GM21447 (cell line): ENCODE measurements at regions not wholly inside any gene's neighbourhood (a gene's known extent, or its start where the extent isn't known, plus 50 kb on each side); places are given as distances from the start of the nearest gene placed in this dataset.
"Not testable (repeated sequence)": the region's sequence is repeated elsewhere in the genome, so short reads cannot be mapped to it uniquely, and the experiment has no call there.

Source experiments
- ATAC-seq: cut with Tn5 transposase; IDR thresholded peaks from one replicate; pipeline ENCODE4 v1.9.1; 2021; ENCODE audit not compliant: unreplicated experiment

GRCh38 chr13:31605076-31605860, 134.1 kb upstream of the RXFP2 start:
- ATAC-seq, result no peak

GRCh38 chr13:31607531-31607930, 131.8 kb upstream of the RXFP2 start:
- not testable (repeated sequence) for ATAC-seq

DNA sequence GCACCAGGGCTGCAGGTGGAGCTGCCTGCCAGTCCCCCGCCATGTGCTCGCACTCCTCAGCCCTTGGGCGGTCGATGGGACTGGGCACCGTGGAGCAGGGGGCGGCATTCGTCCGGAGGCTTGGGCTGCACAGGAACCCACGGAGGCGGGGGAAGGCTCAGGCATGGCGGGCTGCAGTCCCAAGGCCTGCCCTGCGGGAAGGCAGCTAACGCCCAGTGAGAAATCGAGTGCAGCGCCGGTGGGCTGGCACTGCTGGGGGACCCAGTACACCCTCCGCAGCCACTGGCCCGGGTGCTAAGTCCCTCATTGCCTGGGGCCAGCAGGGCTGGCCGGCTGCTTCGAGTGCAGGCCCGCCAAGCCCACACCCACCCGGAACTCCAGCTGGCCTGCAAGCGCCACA, 130.5 kb upstream of the RXFP2 start:
- not testable (repeated sequence) for ATAC-seq

DNA sequence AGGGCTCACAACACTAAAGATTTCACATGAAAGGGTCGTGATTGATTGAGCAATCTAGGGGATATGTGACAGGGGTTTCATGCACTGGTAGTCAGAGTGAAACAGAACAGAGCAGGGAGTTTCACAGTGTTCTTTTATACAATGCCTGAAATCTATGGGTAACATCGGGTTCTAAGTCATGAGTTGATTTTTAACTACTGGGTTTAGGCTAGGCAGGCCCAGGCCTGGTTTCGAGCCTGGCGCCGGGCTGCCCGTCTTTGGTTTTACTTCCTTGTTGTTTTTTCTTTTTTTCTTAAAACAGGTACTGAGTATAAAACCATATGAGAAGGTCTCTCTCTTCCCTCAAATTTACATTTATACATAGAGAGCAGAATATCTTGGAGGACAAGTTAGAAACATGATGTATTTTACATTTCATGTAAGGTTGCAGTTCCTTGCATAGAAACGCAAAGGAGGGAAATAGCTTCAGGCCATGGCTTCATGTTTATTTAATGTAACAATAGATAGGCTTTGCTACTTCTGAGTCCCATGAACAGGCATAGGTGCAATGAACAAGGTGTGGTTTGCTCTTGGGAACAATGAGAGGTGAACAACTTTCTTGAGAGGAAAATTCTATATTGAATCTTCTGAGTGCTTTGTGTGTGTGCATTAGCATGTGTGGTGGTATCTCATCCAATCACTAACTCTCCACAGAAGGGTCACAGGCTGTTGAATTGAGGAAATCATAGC, 128.9 kb upstream of the RXFP2 start:
- no peak for ATAC-seq

DNA sequence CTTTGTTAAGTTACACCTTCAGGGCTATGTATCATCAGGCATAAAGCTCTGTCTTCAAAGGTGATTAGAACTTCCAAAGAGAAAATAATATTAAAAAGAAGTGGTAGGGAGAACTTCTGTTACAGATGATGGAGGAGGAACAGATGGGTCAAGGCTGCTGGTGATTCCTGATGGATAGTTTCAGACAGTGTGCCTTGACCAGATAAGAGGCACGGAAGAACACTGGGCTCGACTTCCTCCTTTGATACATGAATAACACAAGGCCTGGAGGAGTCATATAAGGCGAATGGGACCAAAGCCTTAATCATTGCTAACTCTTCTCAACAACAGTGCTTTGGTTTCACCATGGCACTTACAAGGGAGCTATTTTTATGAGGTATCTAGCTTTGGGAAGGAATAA, 128.1 kb upstream of the RXFP2 start:
- ATAC-seq, result no peak

DNA sequence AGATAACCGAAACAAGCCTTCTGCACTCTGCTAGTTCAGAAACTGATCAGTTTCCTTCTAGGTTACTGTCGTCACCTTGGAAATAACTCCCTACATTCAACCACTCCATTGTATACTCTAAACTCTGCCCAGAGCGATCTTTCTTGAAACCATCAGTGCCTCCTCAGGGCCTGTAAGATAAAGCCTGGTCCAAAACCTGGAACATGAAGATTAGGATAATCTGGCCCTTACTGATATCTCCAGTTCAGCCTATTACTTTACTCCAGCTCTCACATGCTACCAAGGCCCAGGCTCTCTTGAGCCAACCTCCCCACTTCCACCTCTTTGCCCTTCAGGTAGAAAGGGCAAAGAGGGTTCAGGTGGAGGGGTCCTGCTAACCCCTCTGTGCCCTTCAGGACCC, 125.3 kb upstream of the RXFP2 start:
- no peak for ATAC-seq

- ATAC-seq, result no peak
These were observed 124.6 kb upstream of the RXFP2 start for GRCh38 chr13:31614704-31615103.

DNA sequence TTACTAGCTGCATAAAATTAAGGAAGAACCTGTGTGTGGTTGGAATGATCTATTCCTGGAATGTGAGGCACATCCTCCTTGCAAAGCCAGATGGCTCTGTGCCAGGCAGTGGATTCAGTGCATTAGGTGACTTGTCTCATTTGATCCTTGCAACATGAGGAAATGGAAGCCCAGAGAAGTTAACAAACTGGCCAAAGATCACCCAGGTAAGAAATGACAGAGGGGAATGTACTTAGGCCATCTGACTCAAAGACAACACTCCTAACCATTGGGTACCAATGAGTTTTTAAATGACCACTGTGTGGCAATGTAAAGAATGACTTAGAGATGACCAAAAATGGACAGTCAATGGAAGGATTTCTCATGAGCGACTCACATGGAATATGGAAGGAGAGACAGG, 114.2 kb upstream of the RXFP2 start:
- no peak for ATAC-seq

DNA sequence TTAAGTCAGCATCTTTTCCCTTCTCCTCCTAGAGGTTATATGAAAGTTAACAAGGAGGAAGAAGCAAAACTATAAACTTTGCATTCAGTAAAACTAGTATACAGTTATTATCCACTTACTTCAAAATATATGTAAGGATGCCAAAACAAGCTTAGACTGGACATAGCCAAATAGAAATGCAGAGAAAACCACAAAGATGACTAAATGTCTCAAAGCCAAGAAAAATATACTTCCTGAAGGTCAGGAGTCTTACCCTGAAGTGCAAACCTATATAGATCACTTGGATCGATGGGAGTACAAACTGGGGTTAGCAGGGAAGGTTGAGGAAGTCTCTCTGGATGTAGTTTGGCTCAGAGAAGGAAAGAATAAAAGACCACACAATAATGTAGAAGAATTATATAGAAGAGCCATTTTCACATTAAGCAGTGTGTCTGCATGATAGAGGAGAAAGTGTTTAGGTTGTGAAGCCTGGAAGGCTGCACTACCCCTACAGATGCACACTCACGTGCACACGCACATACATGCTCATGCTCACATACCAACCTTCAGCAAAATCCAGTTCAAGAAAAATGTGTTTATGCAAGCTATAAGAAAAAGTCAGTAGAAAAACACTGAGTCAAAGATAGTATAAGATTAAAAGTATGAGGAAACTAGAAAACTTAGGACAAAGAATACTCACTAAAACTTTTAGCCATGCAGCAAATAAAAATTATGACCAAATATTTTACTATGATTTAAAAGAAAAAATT, 112.1 kb upstream of the RXFP2 start:
- no peak for ATAC-seq

DNA sequence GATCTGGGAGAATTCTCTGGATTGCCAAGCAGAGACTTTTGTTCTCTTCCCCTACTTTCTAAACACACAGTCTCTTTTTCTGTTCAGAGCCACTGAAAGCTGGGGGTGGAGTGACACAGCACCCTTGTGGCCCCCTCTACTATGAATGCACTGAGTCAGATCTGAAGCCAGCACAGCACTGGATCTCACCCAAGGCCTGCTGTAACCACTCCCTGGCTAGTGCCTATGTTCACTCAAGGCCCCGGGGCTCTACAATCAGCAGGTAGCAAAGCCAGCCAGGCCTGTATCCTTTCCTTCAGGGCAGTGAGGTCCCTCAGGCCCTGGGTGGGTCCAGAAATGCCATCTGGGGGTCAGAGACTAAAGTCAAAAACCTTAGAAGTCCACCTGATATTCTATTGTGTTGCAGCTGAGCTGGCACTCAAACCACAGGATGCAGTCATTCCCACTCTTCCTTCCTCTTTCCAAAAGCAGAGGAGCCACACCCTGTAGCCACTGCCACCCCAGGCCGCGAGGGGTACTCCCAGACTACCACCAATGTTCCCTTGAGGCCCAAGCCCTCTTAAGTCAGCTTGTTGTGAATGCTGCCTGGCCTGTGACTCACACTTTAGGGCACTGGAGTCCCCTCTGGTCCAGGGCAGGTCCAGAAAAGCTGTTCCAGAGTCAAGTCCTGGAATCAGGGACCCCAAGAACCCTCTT, 110.1 kb upstream of the RXFP2 start:
- no peak for ATAC-seq

DNA sequence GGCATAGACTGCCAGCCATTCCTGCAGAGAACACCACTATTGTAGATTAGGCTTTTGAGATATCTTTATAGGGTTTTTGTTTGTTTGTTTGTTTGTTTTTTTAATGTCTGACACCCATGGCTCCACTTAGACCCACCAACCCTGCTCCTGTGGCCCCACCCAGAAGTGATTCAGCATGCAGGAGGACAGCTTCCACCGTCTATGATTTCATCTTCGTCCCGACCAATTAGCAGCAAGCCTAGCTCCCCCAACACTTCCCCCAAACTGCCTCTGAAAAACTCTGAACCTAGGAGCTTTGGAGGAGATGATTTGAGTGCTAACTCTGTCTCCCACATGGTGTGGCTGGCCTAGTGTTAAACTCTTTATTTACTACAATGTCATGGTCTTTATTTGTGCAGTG, 108.3 kb upstream of the RXFP2 start:
- no peak for ATAC-seq

- ATAC-seq, result no peak
These were observed 107.6 kb upstream of the RXFP2 start for GRCh38 chr13:31631746-31632145.

DNA sequence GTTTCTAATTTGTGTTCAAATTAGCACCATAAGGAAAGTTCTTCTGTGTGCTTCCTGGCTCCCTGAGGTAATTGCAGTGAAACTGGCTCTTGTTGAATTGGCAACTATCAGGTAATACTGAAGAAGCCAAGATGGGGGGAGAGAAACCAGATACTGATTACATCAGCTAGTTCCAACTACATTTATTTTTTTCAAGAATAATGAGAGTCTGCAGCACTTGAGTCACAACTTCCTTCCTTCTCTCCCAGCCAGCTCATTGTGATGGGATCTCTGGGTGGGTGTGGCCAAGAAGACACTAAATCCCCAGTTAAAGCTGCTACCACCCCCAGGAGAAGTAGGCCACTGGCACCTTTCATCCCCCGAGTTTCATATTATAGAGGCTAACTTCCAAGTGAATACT, 100.7 kb upstream of the RXFP2 start:
- no peak for ATAC-seq

DNA sequence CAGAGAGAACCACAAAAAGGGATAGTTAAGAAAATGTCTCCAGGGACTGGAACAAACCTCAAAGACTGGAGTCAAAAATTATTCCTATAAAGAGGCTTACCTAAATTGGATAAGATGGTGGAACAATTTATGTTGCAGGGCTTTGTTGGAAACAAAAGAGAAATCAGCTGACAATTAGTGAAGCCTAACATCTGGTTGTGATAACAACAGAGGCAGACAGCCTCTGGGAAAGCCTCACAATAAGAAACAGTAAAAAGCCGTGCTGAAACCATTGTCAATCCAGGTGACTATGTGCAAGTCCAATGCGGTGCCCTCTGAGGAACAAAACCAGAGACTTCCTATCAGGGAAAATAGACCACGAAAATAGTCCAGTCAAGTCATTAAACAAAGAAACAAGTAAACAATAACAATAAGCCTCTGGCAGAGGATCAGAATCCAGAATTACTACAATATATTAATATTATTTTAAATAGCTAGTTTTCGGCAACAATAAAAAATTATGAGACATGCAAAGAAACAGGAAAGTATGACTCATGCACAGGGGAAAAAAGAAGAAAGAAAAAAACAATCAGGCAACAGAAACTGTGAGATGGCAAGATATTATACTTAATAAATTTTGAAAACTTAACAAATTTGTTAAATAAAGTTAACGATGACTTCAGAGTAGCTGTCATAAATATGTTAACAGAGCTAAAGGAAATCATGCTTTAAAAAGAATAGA, 99.7 kb upstream of the RXFP2 start:
- no peak for ATAC-seq

DNA sequence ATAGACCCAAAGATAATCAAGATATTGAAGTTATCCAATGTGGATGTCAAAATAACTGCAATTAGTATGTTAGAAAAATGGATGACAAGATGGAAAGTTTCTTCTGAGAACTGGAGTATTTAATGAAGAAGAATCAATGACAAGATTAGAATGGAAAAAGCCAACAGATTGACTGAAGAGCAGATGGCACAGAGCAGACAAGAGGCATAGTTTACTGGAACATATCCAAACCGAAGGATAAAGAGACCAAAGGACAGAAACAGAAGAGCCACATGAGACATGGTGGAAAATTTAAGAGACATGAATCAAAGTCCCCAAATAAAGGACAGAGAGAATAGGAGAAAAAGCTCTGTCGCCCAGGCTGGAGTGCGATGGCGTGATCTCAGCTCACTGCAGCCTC, 89.6 kb upstream of the RXFP2 start:
- no peak for ATAC-seq

DNA sequence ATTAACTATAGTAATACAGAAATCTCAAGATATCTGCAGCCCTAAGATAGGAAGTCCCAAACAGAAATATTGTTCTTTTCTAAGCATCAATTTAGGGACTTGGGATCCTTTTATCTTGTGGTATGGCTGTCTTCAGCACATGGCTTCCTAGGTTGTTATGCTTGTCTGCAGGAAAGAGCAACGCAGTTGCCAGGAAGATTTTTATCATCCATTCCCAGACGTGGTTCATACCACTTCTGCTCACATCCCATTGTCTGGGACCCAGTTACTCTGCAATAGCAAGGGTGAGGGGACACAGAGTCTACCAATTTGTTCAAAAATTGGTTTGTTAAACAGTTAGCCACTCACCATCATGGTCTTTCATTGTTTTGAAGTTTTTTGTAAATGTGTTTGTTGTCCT, 85.6 kb upstream of the RXFP2 start:
- no peak for ATAC-seq

- no peak for ATAC-seq
These were observed 75.3 kb upstream of the RXFP2 start for GRCh38 chr13:31663880-31664585.

DNA sequence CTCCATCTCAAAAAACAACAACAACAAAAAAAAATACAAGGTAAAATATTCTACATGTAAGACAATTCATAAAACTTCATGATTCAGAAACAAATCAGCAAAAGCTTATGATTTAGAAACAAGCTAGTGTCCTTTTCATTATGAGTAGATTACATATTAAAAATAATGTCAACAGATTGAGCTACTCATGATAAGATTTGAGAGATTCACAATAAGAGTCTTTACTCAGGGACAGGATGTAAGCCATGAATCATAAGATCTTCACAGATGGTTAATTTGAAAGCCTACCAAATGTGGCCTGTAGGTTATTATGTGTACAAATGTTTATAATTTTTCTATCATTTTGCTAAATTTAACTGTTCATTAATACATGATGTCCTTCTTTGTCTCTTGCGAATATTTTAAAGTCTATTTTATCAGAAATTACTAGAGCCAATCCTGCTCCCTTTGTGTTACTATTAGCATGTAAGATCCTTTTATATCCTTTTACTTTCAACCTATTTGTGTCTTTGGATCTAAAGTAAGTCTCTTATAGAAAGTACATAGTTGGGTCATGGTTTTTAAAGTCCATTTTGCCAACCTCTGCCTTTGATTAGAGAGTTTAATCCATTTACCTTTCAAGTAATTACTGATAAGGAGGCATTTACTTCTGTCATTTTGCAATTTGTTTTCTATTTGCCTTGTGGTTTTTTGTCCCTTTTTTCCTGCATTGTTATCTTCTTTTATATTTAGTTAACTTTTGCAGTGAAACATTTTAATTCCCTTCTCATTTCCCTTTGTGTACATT, 68.3 kb upstream of the RXFP2 start:
- no peak for ATAC-seq

- no peak for ATAC-seq
These were observed 65.3 kb upstream of the RXFP2 start for GRCh38 chr13:31674051-31674450.
